Left lung (tissue), 4 donors: ENCODE measurements at regions not wholly inside any gene's neighbourhood (a gene's known extent, or its start where the extent isn't known, plus 50 kb on each side); places are given as distances from the start of the nearest gene placed in this dataset.
A peak's percentile ranks its signal among the peaks of the same experiment; 100 is the strongest.

ENCODE experiments used
- ATAC-seq: fragments of 200-7000 bp; cut with Tn5 transposase; one replicate; pipeline ENCODE4 v1.9.1; 2020; ENCODE audit warnings: moderate library complexity
- DNase-seq, 4 donors: peaks; one replicate each; pipeline ENCODE4 v3.0.0-alpha.2; 2013 to 2020
- H3K27ac ChIP-seq, 2 donors: fragments of 200-600 bp; sonication (generic) in 1 of 2; one replicate each; pipeline versions ENCODE4 v1.5.0 to v1.8.0; 2020 to 2021
- H3K27me3 ChIP-seq, 2 donors: fragments of 200-600 bp; sonication (generic) in 1 of 2; one replicate each; pipeline versions ENCODE4 v1.5.0 to v1.8.0; 2020 to 2021
- H3K36me3 ChIP-seq, 2 donors: fragments of 200-600 bp; sonication (generic) in 1 of 2; one replicate each; pipeline versions ENCODE4 v1.5.0 to v1.8.0; 2020 to 2021
- H3K4me1 ChIP-seq, 2 donors: fragments of 200-600 bp; one replicate each; pipeline ENCODE4 v1.8.0; 2021
- H3K4me3 ChIP-seq, 2 donors: fragments of 200-600 bp; sonication (generic) in 1 of 2; one replicate each; pipeline versions ENCODE4 v1.5.0 to v1.8.0; 2020 to 2021; ENCODE audit warnings: mild to moderate bottlenecking in 1 of 2
- H3K9me3 ChIP-seq, 2 donors: fragments of 200-600 bp; sonication (generic) in 1 of 2; one replicate each; pipeline versions ENCODE4 v1.5.0 to v1.8.0; 2020 to 2021
- CTCF ChIP-seq, 2 donors: fragments of 200-600 bp; sonication (generic) in 1 of 2; IDR thresholded peaks; one replicate each; pipeline versions ENCODE4 v1.5.0 to v1.8.0; 2021; ENCODE audit warnings: antibody characterized with exemption in 2 of 2
- intact Hi-C, 2 donors: fragments of 100-400 bp; cut with DNase I; formaldehyde crosslinking; loops; one replicate each; pipeline versions ENCODE4 v1.11.2 to v1.14.2; 2022
- donor health status: DM: no; HTN: yes; CAD: no.
- donor health status: DM: no; HTN: no; CAD: no.

GRCh38 chr21:36605426-36605825 is 93.5 kb upstream of the SIM2 start:
- H3K27ac ChIP-seq, result no peak overlapping the region
- no peaks in the 10 kb centered on the region for H3K36me3 ChIP-seq
- no peak for ATAC-seq
- H3K4me1 ChIP-seq, result no peaks in the 10 kb centered on the region
- H3K4me3 ChIP-seq, result no peak overlapping the region
- no peak for TF ChIP-seq CTCF (IDR thresholded peaks at IDR 0.05)
- no peaks in the 10 kb centered on the region for H3K9me3 ChIP-seq
- DNase-seq, result no peak
- intact Hi-C loops, result no loop called here
- H3K27me3 ChIP-seq, result peaks cover 0 to 45% of the 10 kb centered on the region in 2 donors

- Histone ChIP-seq H3K9me3 (no peaks in the 10 kb centered on the region), H3K4me1 (no peaks in the 10 kb centered on the region), H3K27ac (no peak overlapping the region), H3K27me3 (peaks cover 0 to 38% of the 10 kb centered on the region in 2 donors), H3K36me3 (no peaks in the 10 kb centered on the region), H3K4me3 (no peak overlapping the region)
- intact Hi-C loops, result no loop called here
- DNase-seq (peak in 1 of 4 donors; percentile 45), ATAC-seq (no peak)
- TF ChIP-seq CTCF (IDR thresholded peaks at IDR 0.05), result no peak
Observed at GRCh38 chr21:36606287-36606982, 92.5 kb upstream of the SIM2 start.

- Histone ChIP-seq H3K27ac (no peak overlapping the region), H3K4me3 (no peak overlapping the region), H3K36me3 (no peaks in the 10 kb centered on the region), H3K4me1 (no peaks in the 10 kb centered on the region), H3K27me3 (peaks cover 0 to 40% of the 10 kb centered on the region in 2 donors), H3K9me3 (no peaks in the 10 kb centered on the region)
- TF ChIP-seq CTCF (IDR thresholded peaks at IDR 0.05), result no peak
- ATAC-seq, result no peak
- intact Hi-C loops, result no loop called here
- DNase-seq, result no peak
Observed at GRCh38 chr21:36606983-36607325, 92.0 kb upstream of the SIM2 start.

- TF ChIP-seq CTCF (IDR thresholded peaks at IDR 0.05), result no peak
- no peaks in the 10 kb centered on the region for H3K4me1 ChIP-seq
- ATAC-seq, result no peak
- no peaks in the 10 kb centered on the region for H3K9me3 ChIP-seq
- no peak for DNase-seq
- H3K36me3 ChIP-seq, result no peaks in the 10 kb centered on the region
- H3K4me3 ChIP-seq, result no peak overlapping the region
- intact Hi-C loops, result no loop called here
- H3K27ac ChIP-seq, result no peak overlapping the region
- peaks cover 0 to 43% of the 10 kb centered on the region in 2 donors for H3K27me3 ChIP-seq
Observed at GRCh38 chr21:36608041-36608896, 90.6 kb upstream of the SIM2 start.

GRCh38 chr21:36608897-36609225 is 90.1 kb upstream of the SIM2 start:
- Histone ChIP-seq H3K4me1 (no peaks in the 10 kb centered on the region), H3K36me3 (no peaks in the 10 kb centered on the region), H3K27me3 (peaks cover 0 to 47% of the 10 kb centered on the region in 2 donors), H3K9me3 (no peaks in the 10 kb centered on the region), H3K4me3 (no peak overlapping the region), H3K27ac (no peak overlapping the region)
- DNase-seq (no peak), ATAC-seq (no peak)
- intact Hi-C loops, result no loop called here
- TF ChIP-seq CTCF (IDR thresholded peaks at IDR 0.05), result no peak
